NCI-H69 (cell line): ENCODE measurements at regions not wholly inside any gene's neighbourhood (a gene's known extent, or its start where the extent isn't known, plus 50 kb on each side); places are given as distances from the start of the nearest gene placed in this dataset.
A peak's percentile ranks its signal among the peaks of the same experiment; 100 is the strongest.

Experiments
- DNase-seq: peaks from one replicate; lab custom pipeline; 2025; lab: John Stamatoyannopoulos, UW

DNA sequence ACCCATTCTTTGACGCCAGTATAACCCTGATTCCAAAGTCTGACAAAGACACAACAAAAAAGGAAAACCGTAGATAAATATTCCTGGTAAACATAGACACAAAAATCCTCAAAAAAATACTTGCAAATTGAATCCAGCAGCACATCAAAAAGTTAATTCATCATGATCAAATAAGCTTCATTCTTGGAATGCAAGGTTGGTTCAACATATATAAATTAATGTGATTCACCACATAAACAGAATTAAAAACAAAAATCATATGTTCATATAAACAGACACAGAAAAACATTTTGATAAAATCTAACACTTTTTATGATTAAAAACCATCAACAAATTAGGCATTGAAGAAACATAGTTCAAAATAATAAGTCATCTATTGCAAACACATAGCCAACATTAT, 324.2 kb upstream of the TRPC7 start:
- DNase-seq: no peak

DNA sequence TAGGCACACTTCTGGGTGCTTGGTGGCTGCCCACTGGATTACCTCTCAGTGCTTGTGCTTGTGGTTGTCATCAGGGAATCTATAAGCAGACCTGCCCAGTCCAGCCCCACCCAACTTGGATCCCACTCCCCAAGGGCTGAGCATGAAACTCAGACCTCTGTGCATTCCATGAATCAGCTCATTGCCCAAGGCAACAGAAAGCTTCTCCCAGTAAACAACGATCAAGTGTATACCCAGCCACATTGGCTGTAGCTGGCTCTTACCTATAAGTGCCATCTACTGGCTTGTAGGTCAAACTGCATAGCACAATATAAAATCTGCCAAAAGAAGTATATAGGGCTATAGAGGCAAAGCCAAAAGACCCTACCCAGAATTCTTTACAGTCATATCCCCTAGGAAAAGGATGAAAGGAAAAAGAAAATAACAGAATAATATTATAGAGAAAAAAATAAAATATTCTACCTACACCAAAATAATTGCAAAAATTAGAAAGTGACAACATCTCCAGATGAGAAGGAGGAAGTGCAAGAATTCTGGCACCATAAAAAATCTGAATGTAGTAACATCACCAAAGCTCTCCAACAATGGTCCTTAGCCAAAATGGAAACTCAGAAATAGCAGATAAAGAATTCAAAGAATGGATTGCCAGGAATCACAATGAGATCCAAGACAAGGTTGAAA, 321.0 kb upstream of the TRPC7 start:
- peak; percentile 24 for DNase-seq

DNA sequence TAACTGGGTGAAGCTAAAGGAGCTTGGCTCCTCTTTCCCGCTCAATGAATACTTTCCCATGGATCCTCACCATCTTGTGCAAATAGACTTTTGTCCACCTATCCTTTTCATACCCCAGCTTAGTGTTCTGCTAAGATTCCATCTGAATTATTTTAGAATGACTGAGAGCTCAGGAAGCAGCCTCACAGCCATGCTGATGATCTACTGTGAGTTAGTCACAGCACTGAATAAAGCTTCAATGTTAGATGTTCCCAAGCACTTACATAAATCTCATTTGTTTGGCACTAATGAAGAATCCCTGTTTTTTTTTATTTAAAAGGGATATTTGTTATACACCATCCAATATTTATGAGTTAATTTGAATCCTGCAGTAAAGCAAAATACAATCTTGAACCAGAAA, 317.6 kb upstream of the TRPC7 start:
- DNase-seq: no peak

DNA sequence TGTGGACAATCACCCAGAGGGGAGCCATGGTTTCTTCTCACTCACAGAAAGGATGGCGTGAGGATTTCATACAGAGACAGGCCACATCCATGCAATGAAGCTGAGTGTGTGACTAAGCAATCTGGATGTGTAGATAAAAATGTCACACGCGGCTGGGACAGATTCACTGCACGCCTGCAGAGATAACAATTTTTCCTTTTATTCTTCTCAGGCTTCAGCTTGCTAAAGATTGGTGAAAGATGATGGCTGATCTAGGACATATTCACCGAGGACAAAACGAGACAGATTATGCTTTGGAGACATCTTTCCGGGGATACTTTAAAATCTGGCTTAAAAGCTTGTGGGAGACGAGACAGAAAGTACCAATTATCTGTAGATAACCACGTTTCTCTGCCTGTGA, 313.9 kb upstream of the TRPC7 start:
- DNase-seq: no peak

DNA sequence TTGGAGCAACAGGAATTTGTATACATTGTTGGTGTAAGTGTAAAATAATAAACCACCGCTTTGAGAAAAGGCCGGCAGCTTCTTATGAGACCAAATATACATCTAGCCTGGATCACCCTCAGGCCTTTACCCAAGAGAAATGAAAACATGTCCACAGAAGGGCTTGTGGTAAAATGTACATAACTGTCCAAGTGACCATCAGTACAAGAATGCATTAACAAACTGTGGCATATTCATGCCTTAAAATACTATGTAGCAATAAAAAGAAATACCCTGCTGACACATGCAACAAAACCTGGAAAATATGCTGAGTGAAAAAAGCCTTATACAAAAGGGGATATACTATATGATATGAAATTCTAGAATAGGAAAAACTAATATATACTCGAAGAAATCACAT, 311.9 kb upstream of the TRPC7 start:
- no peak for DNase-seq

DNA sequence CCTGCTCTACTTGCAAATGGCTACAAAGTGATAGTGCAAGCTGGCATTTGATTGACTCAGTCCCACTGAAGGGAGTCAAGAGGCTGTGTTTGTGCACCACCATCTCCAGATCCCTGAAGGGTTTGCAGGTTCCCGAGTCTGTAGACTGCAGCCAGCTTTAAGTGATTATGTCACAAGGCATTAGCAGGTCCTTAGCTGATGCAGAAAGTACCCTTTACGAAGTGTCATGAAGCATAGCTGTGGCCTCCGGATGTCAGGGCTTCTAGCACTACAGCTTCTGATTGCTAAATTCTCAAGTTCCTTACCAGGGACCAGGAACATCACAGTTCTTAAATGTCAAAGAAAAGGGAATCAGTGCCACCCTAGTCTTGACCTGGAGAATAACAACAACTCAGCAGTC, 311.3 kb upstream of the TRPC7 start:
- no peak for DNase-seq

DNA sequence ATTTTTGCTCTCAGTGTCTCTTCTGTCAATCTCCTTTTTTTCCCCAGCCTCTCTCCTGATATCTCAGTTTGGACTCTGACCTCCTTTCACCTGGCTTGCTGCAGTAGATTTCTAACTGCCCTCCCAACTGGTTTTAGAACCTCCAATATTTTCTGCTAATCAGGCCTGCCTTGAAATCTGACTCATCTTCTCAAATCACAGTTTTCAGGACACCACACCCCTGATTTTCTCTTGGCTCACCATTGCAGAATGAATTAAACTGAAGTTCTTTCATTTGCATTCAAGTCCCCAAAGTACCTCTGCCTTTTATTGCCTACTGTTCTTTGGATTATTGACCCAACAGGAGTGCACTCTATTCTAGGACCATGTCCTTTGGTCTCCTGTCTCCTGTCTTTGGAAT, 310.4 kb upstream of the TRPC7 start:
- no peak for DNase-seq

DNA sequence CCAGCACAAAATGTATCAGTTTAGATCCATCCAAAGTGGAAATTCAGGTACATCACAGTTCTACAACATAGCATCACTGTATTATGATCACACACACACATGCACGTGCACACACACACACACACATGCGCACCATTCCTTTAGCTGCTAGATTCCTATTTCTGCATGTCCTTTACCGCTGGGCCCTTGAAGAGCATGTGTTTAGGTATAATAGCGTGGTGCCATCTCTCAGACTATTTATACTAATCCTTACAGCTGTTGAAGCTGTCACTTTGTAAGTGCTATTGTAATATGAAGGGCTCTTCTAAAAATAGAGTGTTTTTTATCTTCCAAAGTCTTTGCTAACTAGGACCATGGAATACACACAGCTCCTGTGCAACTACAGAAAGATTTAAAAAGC, 308.8 kb upstream of the TRPC7 start:
- no peak for DNase-seq

DNA sequence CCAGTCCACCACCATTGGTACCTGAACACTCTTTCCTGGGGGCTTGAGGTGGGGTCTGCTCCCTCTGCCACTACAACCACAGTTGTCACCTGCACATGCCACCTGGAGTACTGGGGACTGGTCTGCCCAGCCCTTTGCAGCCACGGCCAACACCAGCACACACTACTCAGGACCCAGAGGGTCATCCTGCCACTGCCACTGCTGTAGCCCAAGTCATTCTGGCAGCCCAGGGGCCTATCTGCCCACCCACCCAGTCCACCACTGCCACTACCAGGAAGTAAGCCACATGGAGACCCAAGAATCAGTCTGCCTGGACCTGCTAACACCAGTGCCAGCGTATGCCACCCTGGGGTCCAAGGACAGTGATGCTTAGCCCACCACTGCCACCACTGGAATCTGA, 302.4 kb upstream of the TRPC7 start:
- DNase-seq: no peak

DNA sequence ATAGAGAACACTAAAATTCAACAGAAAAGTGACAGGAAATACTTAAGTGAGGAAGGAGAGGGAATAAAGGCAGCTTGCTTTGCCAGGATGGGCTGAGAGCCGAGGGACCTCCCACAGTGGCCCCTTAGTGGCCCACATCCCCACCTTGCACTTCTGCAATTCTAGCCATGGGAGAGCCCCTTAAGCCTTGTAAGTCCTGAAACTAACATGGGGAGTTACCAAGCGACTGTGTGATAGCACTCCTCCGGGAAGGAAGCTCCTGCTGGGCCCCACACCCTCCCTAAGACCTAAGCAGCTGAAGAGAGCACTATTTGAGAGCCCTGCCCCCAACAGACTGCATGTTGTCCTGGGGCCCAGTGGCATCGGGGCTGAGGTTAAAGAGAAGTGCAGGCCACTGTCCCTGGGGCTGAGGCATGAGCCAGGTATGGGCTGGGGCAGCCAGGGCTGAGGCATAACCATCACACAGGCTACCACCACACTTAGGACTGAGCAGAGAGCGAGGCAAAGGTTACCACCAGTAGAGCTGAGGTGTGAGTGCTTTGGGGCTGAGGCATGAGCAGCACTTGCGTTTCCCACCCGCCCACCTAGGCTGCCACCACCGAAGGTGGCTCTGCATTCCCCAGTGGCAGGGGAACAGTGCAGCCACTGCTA, 301.8 kb upstream of the TRPC7 start:
- no peak for DNase-seq

DNA sequence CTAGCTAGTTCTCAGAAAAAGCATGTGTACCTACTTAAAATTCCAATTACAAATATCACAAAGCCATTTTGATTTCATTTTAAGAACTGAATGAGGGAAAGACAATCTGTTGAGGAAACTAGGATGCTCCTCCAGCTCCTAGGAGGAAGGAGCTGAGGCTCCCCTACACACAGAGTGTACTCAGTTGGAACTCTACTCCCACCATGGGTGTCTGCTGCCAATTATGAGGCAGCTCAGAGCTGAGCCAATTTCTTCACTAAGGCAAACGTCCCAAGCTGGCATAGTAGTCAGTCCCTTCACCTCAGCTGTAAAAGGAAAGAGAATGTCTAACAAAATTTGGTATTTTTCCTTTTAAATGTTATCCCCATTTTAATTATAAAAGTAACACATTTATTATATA, 300.0 kb upstream of the TRPC7 start:
- DNase-seq: no peak

DNA sequence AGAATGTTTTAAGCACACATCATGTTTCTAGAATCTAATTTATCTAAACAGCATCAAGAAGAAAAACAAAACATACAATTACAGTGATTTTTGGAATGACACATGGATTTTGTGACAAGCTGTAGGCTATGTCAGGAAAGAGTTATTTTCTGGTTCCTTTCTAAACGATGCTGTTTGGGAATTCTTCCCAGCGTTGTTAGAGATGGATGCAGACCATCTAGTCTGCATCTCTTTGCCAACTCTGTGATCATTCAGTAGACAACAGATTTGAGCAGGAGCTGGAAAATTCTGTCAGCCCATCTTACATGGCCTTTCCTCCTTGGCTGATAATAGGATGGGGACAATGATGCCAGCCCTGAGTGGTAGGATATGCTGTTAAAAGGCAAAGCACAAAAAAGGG, 295.7 kb upstream of the TRPC7 start:
- DNase-seq: no peak

DNA sequence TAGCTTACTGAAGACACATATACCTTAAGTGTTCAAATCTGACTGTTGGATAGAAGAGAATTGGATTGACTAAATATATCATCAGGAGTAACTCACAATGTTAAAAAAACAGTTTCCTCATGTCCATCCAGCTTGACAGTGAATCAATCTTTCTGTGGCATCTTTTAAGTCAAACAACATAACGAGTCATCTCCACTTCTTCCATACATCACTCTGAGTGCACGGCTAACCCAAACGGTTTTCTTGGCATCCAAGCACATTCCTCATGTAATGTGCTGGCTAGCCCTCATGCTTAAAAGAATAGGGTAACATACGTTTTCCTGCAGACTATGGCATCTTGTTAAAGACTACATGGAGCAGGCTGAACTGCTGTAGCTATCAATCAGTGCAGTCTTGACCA, 291.5 kb upstream of the TRPC7 start:
- DNase-seq: no peak

DNA sequence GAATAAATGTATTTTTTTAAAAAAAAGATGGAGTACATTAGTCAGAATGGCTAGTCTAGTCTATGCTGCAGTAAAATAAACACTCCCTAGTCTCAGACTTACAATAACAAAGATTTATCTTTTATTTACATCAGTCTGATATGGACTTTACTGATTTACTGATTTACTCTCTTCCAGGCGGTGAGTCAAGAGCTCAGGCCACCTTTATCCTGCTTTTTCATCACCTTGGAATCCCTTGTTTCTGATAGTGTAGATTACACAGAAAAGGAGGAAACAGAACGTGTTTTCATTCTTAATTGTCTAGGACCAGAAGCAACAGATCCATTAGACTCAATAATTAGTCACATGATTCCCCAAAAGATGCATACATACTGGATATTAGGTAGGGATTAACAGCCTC, 290.1 kb upstream of the TRPC7 start:
- no peak for DNase-seq

DNA sequence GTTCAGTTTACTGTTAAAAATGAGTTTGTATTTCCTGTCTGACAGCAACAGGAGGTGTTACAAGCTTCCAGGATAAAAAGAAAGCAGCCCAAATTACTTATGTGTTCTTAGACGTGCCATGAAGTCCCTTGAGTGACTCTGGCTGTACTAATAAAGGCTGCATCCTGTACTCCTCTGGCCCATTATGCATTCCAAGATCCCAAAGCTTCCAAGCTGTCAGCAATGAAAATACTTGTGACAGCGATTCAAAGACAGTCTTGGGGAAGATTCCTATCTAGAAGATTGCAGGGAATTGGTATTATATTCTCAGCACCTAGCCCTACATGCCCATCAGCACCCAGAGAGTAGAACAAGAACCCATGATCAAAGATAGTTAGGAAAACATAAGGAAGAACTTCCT, 281.6 kb upstream of the TRPC7 start:
- DNase-seq: peak; percentile 4

DNA sequence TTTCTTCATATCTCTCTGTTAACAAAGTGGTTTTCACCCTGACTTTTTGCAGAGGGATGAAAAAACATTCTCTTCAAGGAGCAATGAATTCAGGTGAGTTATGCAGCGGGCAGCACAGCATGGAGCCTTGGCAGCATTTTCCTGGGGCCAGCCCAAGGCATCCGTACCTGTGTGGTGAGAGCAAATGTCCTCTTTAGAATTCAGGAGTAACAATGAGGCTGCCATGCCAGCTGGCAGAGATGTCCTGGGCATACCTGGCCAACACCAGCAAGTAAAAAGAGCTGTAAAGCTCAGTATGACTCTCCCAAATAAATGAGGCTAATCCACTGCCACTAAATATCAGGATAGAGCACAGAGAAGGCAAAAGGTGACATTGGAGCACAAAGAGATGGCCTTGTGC, 277.6 kb upstream of the TRPC7 start:
- no peak for DNase-seq

DNA sequence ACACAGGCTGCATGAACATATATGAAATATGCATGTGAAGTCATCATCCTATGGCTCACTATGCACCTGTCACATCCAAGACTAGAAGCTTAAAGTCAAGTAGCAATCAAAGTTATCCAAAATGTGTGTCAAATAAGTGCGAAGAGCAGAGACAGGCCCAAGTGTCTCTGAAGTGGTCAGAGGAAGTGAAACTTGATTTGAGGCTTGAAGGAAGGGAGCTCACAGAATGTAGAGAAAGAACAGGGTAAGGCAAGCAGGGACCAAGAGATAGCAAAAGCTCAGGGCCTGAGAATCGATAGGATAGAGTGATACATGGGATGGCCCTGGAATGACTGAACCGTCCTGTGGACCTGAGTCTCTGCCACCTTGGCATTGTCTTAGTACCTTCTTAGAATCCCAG, 274.3 kb upstream of the TRPC7 start:
- DNase-seq: no peak

DNA sequence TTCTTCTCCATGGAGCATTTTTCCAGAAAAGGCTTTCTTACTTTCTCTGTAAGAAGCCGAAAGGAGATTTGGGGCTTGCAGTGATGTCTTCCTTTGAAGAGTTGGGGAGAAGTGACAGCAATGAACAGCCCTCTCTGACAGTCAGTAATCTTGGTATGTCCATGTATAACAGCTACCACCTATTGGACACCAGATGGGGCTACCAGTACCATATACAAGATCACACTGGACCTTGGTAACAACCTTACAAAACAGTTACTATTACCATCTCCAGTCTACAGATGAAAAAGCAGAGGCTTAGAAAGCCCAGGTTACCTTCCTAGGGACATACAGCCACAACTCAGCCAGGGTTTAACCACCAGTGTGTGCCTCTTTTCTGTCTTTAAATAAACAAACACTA, 272.7 kb upstream of the TRPC7 start:
- DNase-seq: no peak

DNA sequence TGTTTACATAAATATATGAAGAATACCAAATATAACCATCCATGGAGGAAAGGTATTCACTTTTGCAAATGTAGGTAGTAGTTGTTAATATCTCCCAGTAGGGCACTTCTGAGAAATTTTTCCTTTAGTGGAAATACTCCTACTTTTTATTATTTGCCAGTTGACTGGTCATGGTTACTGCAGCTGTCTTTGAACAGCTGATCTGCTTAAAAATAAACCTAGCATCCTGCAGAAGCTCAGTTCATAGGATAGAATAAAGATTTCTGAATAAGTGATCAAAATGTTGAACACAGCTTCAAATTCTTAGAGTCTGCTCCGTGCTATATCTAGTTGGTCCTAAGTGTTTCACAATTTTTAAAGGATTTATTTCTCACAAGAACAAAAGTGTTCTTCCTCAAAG, 270.7 kb upstream of the TRPC7 start:
- DNase-seq: no peak

DNA sequence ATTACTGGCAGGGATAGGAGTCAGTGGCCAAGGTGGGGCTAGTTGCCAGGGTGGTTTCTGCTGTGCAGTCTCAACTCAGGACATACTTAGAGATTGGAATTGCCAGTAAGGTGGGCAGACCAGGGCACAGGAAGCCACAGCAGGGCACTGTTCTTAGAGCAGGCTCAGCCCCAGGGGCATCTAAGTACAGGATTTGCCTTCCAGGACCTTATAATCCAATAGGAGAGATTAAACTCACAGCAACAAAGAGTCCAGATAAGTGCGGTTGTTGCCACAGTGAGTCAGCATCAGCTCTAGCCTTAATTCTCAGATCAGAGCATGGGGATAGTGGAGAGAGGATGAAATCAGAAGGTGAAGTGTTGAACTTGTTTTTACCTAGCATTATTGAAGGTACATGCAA, 265.8 kb upstream of the TRPC7 start:
- no peak for DNase-seq

DNA sequence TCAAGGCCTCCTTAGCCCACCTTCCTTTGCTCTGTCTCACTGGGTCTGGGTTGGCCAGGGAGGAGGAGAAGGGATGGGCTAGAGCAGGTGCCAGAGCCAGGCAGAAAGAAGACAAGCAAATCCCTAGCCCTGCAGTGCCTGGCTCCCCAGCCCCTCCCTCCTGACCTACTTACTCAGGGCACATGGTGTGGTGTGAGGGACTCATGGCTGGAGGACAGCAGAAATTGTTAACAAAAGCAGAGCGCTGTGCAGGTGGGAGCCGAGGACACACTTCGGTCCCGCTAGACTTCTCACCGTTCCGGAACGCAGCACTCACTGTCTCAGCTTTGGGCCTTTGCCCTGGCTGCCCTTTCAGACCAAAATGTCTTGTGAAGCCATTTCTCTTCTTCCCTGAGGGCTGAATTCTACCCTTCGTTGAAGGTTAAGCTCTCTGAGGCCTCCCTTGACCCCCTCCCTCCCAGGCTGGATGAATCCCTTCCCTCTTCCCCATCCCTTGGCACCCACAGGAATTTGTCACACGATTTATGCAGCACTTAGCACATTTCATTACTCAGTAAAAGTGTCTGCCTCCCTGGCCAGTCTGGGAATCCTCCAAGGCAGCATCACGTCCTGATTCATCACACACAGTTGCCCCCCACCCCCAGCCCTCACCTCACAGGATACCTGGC, 263.9 kb upstream of the TRPC7 start:
- DNase-seq: no peak

DNA sequence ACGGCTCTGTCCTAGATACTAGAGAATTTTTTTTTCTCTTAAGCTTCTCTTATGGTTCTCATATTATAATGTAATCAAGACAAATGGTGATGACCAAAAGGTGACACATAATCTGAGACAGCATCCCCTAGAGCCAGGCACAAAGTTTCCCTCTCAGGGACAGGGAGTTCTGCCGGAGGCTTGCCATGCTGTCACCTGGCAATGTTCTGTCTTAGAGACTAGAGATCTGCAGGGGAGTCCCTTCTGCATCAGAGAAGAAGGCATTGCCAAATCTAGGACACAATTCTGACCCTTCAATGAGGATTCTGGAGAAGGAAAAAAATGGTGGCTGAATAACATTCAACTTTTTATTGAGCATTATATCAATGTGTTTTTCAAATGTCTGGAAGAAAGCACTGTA, 261.2 kb upstream of the TRPC7 start:
- no peak for DNase-seq

DNA sequence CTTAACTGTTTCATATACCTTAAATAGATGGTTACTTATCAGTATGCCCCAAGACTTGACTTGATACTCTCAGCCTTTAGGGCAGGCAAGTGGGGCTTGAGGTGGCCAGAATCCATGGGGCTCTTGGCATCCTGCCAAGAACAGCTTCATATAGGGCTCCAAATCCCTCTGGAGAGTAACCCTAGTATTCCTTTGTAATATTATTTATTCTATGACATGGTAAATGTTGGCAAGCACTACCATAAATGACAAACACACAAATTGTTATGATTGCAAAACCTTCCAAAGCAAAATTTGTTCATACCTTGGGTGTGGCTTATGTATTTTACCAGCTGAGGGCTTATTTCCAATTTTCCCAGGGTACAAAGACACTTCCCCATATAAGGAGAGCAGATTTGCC, 257.4 kb upstream of the TRPC7 start:
- DNase-seq: peak; percentile 8

DNA sequence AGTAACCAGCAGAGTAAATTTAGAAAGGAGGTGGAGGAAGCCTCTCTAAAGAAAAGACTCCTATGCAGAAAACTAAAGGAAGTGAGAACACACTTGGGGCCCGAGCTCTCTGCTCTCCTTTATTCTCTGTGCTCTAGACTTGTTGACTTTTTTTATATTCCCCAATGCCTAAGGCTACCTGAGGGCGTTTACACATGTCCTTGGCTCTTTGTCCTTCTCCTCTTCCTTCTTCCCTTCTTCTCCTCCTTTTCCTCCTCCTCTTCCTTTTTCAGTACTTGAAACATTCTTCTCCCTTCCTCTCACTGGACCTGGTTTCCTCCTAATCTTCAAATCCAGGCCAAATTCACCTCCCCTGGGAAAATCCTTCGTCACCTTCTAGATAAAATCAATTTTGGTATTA, 256.4 kb upstream of the TRPC7 start:
- no peak for DNase-seq
